Trophoblast cell (in vitro differentiated cells and primary cell): ENCODE measurements at regions not wholly inside any gene's neighbourhood (a gene's known extent, or its start where the extent isn't known, plus 50 kb on each side); places are given as distances from the start of the nearest gene placed in this dataset.

Experiments
- DNase-seq, 2 donors: peaks; one replicate each; pipeline ENCODE4 v3.0.0-alpha.2; 2016
- H2AFZ ChIP-seq: 2 replicates; pipeline ENCODE4 v1.6.1; 2013; ENCODE audit warnings: low read length, moderate library complexity, mild to moderate bottlenecking; ENCODE audit not compliant: insufficient read depth, poor library complexity
- H2AK5ac ChIP-seq: 2 replicates; pipeline ENCODE4 v1.6.1; 2013; ENCODE audit warnings: mild to moderate bottlenecking, low read length
- H2BK120ac ChIP-seq: 2 replicates; pipeline ENCODE4 v1.6.1; 2013; ENCODE audit warnings: low read length, mild to moderate bottlenecking, moderate library complexity; ENCODE audit not compliant: insufficient read depth, poor library complexity
- H2BK12ac ChIP-seq: 2 replicates; pipeline ENCODE4 v1.6.1; 2013; ENCODE audit warnings: mild to moderate bottlenecking, low read length, moderate library complexity
- H2BK5ac ChIP-seq: 2 replicates; pipeline ENCODE4 v1.6.1; 2013; ENCODE audit warnings: low read length, low read depth, moderate library complexity, mild to moderate bottlenecking; ENCODE audit not compliant: poor library complexity
- H3K14ac ChIP-seq: 2 replicates; pipeline ENCODE4 v1.6.1; 2013; ENCODE audit warnings: mild to moderate bottlenecking, low read length
- H3K18ac ChIP-seq: 2 replicates; pipeline ENCODE4 v1.6.1; 2013; ENCODE audit warnings: mild to moderate bottlenecking, low read length
- H3K23ac ChIP-seq: 2 replicates; pipeline ENCODE4 v1.6.1; 2013; ENCODE audit warnings: low read length
- H3K27ac ChIP-seq: 2 replicates; pipeline ENCODE4 v1.5.1; 2013; ENCODE audit warnings: low read depth, mild to moderate bottlenecking, inconsistent platforms, low read length, moderate library complexity
- H3K27me3 ChIP-seq: 2 replicates; pipeline ENCODE4 v1.6.1; 2013; ENCODE audit warnings: inconsistent platforms, mild to moderate bottlenecking, low read length, moderate library complexity; ENCODE audit not compliant: insufficient read depth
- H3K36me3 ChIP-seq, 2 experiments: 1 replicate in 1 of 2; 2 replicates in 1 of 2; pipeline ENCODE4 v1.6.1; 2013; ENCODE audit warnings: low read length in 2 of 2, mild to moderate bottlenecking in 2 of 2, moderate library complexity in 1 of 2; ENCODE audit not compliant: insufficient read depth in 2 of 2, control insufficient read depth in 1 of 2
- H3K4ac ChIP-seq: 2 replicates; pipeline ENCODE4 v1.6.1; 2013; ENCODE audit warnings: low read depth, mild to moderate bottlenecking, low read length, moderate library complexity
- H3K4me1 ChIP-seq, 2 experiments: 1 replicate in 1 of 2; 2 replicates in 1 of 2; pipeline ENCODE4 v1.6.1; 2013; ENCODE audit warnings: low read length in 2 of 2, mild to moderate bottlenecking in 2 of 2, moderate library complexity in 1 of 2; ENCODE audit not compliant: insufficient read depth in 2 of 2, control insufficient read depth in 1 of 2
- H3K4me2 ChIP-seq: 2 replicates; pipeline ENCODE4 v1.6.1; 2013; ENCODE audit warnings: inconsistent platforms, mild to moderate bottlenecking, low read length, moderate library complexity
- H3K4me3 ChIP-seq: 2 replicates; pipeline ENCODE4 v1.5.1; 2013; ENCODE audit warnings: mild to moderate bottlenecking, low read depth, low read length, inconsistent platforms
- H3K79me1 ChIP-seq: one replicate; pipeline ENCODE4 v1.6.1; 2013; ENCODE audit warnings: low read length
- H3K79me2 ChIP-seq: 2 replicates; pipeline ENCODE4 v1.6.1; 2013; ENCODE audit warnings: low read length, mild to moderate bottlenecking; ENCODE audit not compliant: control insufficient read depth, insufficient read depth, poor library complexity
- H3K9ac ChIP-seq: 2 replicates; pipeline ENCODE4 v1.6.1; 2013; ENCODE audit warnings: mild to moderate bottlenecking, low read length
- H3K9me3 ChIP-seq: 2 replicates; pipeline ENCODE4 v1.6.1; 2013; ENCODE audit warnings: low read depth, mild to moderate bottlenecking, control low read depth, inconsistent platforms, low read length; ENCODE audit not compliant: insufficient read depth
- H4K12ac ChIP-seq: 2 replicates; pipeline ENCODE4 v1.6.1; 2013; ENCODE audit warnings: low read depth, mild to moderate bottlenecking, low read length, moderate library complexity
- H4K8ac ChIP-seq: 2 replicates; pipeline ENCODE4 v1.6.1; 2013; ENCODE audit warnings: low read depth, mild to moderate bottlenecking, low read length, moderate library complexity
- H4K91ac ChIP-seq: one replicate; pipeline ENCODE4 v1.6.1; 2013; ENCODE audit warnings: low read depth, mild to moderate bottlenecking, low read length, moderate library complexity
- WGBS: extraction: QIAGEN DNeasy Blood & Tissue Kit; methylation state at CpG from one replicate; pipeline ENCODE4 v1.1.7; 2013; ENCODE audit warnings: missing lambda C conversion rate; ENCODE audit not compliant: insufficient read length, insufficient coverage; ENCODE audit errors: extremely low coverage; 5-methylcytosine and 5-hydroxymethylcytosine counted together

GRCh38 chr11:22472306-22472705 is 134.1 kb downstream of the SLC17A6 start:
- no peaks in the 10 kb centered on the region for H3K9me3 ChIP-seq
- no peak overlapping the region for H4K8ac ChIP-seq
- no peak overlapping the region for H3K23ac ChIP-seq
- H3K18ac ChIP-seq: no peak overlapping the region
- DNase-seq: peak in 1 of 2 donors; percentile 14
- no peak overlapping the region for H3K4ac ChIP-seq
- H2AK5ac ChIP-seq: no peak overlapping the region
- no peak overlapping the region for H3K4me3 ChIP-seq
- no peak overlapping the region for H2AFZ ChIP-seq
- no peak overlapping the region for H2BK5ac ChIP-seq
- H3K27ac ChIP-seq: no peak overlapping the region
- H2BK120ac ChIP-seq: no peak overlapping the region
- no peak overlapping the region for H4K12ac ChIP-seq
- H3K4me2 ChIP-seq: no peak overlapping the region
- H3K14ac ChIP-seq: no peak overlapping the region
- H3K79me1 ChIP-seq: no peaks in the 10 kb centered on the region
- no peak overlapping the region for H4K91ac ChIP-seq
- no peak overlapping the region for H3K9ac ChIP-seq
- no peak overlapping the region for H2BK12ac ChIP-seq
- no peaks in the 10 kb centered on the region for H3K4me1 ChIP-seq
- no peaks in the 10 kb centered on the region for H3K36me3 ChIP-seq
- H3K79me2 ChIP-seq: no peaks in the 10 kb centered on the region
- no CpG with 5 or more reads among the region's 7 CpGs for WGBS
- no peaks in the 10 kb centered on the region for H3K27me3 ChIP-seq

GRCh38 chr11:22471385-22471784 is 133.2 kb downstream of the SLC17A6 start:
- Histone ChIP-seq H3K79me1 (no peaks in the 10 kb centered on the region), H3K36me3 (no peaks in the 10 kb centered on the region), H3K79me2 (no peaks in the 10 kb centered on the region), H2AK5ac (no peak overlapping the region), H3K27ac (no peak overlapping the region), H3K14ac (no peak overlapping the region), H3K9ac (no peak overlapping the region), H3K4me1 (peaks cover 0 to 2% of the 10 kb centered on the region in 2 experiments), H2BK5ac (no peak overlapping the region), H3K4me3 (no peak overlapping the region), H3K4ac (no peak overlapping the region), H3K23ac (no peak overlapping the region), H3K27me3 (no peaks in the 10 kb centered on the region), H2BK120ac (no peak overlapping the region), H4K12ac (no peak overlapping the region), H2BK12ac (no peak overlapping the region), H4K91ac (no peak overlapping the region), H3K4me2 (no peak overlapping the region), H4K8ac (no peak overlapping the region), H3K18ac (no peak overlapping the region), H2AFZ (no peak overlapping the region), H3K9me3 (no peaks in the 10 kb centered on the region)
- WGBS: no CpG with 5 or more reads among the region's 2 CpGs
- no peak for DNase-seq

- H2BK120ac ChIP-seq: no peak overlapping the region
- peak; percentile 35 to 60 for DNase-seq
These were observed 129.6 kb downstream of the SLC17A6 start for GRCh38 chr11:22467741-22468140.

GRCh38 chr11:22467248-22467647 is 129.1 kb downstream of the SLC17A6 start:
- no peaks in the 10 kb centered on the region for H3K79me1 ChIP-seq
- H4K91ac ChIP-seq: no peak overlapping the region
- H3K23ac ChIP-seq: no peak overlapping the region
- no peak overlapping the region for H4K12ac ChIP-seq
- no peak overlapping the region for H3K4me2 ChIP-seq
- H2BK12ac ChIP-seq: no peak overlapping the region
- no peak overlapping the region for H3K27ac ChIP-seq
- H2BK5ac ChIP-seq: no peak overlapping the region
- no peak overlapping the region for H3K9ac ChIP-seq
- peaks cover 0 to 2% of the 10 kb centered on the region in 2 experiments for H3K4me1 ChIP-seq
- no peak overlapping the region for H2AFZ ChIP-seq
- H3K36me3 ChIP-seq: no peaks in the 10 kb centered on the region
- H2BK120ac ChIP-seq: no peak overlapping the region
- no peak overlapping the region for H3K4ac ChIP-seq
- H3K4me3 ChIP-seq: no peak overlapping the region
- no peak overlapping the region for H4K8ac ChIP-seq
- no peak overlapping the region for H2AK5ac ChIP-seq
- peak; percentile 66 to 80 for DNase-seq
- no peaks in the 10 kb centered on the region for H3K9me3 ChIP-seq
- H3K79me2 ChIP-seq: no peaks in the 10 kb centered on the region
- no peaks in the 10 kb centered on the region for H3K27me3 ChIP-seq
- no CpG with 5 or more reads among the region's 2 CpGs for WGBS
- no peak overlapping the region for H3K14ac ChIP-seq
- no peak overlapping the region for H3K18ac ChIP-seq

More at GRCh38 chr11:22467741-22468140, 129.6 kb downstream of the SLC17A6 start:
- no peak overlapping the region for H4K8ac ChIP-seq
- no peak overlapping the region for H3K4ac ChIP-seq
- H3K18ac ChIP-seq: no peak overlapping the region
- no peaks in the 10 kb centered on the region for H3K27me3 ChIP-seq
- H3K4me2 ChIP-seq: no peak overlapping the region
- H2BK12ac ChIP-seq: no peak overlapping the region
- no peak overlapping the region for H2AK5ac ChIP-seq
- no peak overlapping the region for H2BK5ac ChIP-seq
- no peak overlapping the region for H3K14ac ChIP-seq
- H4K12ac ChIP-seq: no peak overlapping the region
- no peaks in the 10 kb centered on the region for H3K36me3 ChIP-seq
- no peak overlapping the region for H3K4me3 ChIP-seq
- no peaks in the 10 kb centered on the region for H3K79me1 ChIP-seq
- H2AFZ ChIP-seq: no peak overlapping the region
- H3K4me1 ChIP-seq: peaks cover 0 to 2% of the 10 kb centered on the region in 2 experiments
- no peak overlapping the region for H3K27ac ChIP-seq
- no peaks in the 10 kb centered on the region for H3K9me3 ChIP-seq
- WGBS: no CpG with 5 or more reads among the region's 2 CpGs
- no peak overlapping the region for H4K91ac ChIP-seq
- H3K23ac ChIP-seq: no peak overlapping the region
- no peaks in the 10 kb centered on the region for H3K79me2 ChIP-seq
- no peak overlapping the region for H3K9ac ChIP-seq
